ENCODE measurements at regions not wholly inside any gene's neighbourhood (a gene's known extent, or its start where the extent isn't known, plus 50 kb on each side); places are given as distances from the start of the nearest gene placed in this dataset.

GRCh38 chr7:22551768-22552513 lies 52.0 kb upstream of the STEAP1B start:
- TF ChIP-seq SUZ12 (IDR thresholded peaks at IDR 0.05) (no peak), L3MBTL2 (conservative IDR thresholded peaks at IDR 0.05) (no peak), NFRKB (IDR thresholded peaks at IDR 0.05) (no peak), FOXA1 (IDR thresholded peaks at IDR 0.05) (no peak), ZNF384 (IDR thresholded peaks at IDR 0.05) (no peak)

All from HEK293T (cell line).